SJCRH30 (cell line): ENCODE measurements at regions not wholly inside any gene's neighbourhood (a gene's known extent, or its start where the extent isn't known, plus 50 kb on each side); places are given as distances from the start of the nearest gene placed in this dataset.

Experiments used
- DNase-seq, 2 experiments: peaks; one replicate each; pipeline ENCODE4 v3.0.0-alpha.2; 2015 to 2020
- H3K27ac ChIP-seq: fragments of 250-450 bp; sonication (Bioruptor Pico); 2 replicates; pipeline ENCODE4 v1.5.1; 2020; ENCODE audit warnings: mild to moderate bottlenecking, moderate library complexity
- H3K27me3 ChIP-seq: fragments of 250-450 bp; sonication (Bioruptor Pico); 2 replicates; pipeline ENCODE4 v1.5.1; 2020; ENCODE audit warnings: mild to moderate bottlenecking, moderate library complexity
- H3K36me3 ChIP-seq: fragments of 250-450 bp; sonication (Bioruptor Pico); 2 replicates; pipeline ENCODE4 v1.5.1; 2020; ENCODE audit warnings: mild to moderate bottlenecking, moderate library complexity
- H3K4me1 ChIP-seq: fragments of 250-450 bp; sonication (Bioruptor Pico); 2 replicates; pipeline ENCODE4 v1.5.1; 2020; ENCODE audit warnings: mild to moderate bottlenecking, moderate library complexity
- H3K4me3 ChIP-seq: fragments of 250-450 bp; sonication (Bioruptor Pico); 2 replicates; pipeline ENCODE4 v1.5.1; 2020; ENCODE audit warnings: mild to moderate bottlenecking, moderate library complexity
- H3K9me3 ChIP-seq: fragments of 250-450 bp; sonication (Bioruptor Pico); replicated peaks from 2 replicates; pipeline ENCODE4 v1.5.1; 2020; ENCODE audit warnings: mild to moderate bottlenecking, moderate library complexity

DNA sequence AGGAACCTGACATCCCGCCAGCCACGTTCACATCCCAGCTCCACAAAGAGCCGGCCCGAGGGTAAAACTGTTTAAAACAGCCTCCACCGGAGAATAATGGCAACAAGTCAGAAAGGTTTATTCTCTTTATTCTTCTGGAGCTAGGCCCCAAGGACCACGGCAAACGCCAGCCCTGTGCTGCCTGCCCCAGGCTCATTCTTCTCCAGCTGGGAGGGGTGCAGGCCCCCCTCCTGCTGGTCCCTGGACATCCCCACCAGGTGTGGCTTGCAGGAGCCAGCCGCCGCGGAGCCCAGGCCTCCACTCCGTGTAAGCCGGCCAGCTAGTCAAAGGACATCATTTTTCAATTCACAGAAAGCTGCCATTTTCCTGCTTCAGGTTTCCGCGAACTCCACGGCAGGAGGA lies 65.8 kb upstream of the SALL3 start:
- Histone ChIP-seq H3K4me1 (no peaks in the 10 kb centered on the region), H3K27ac (no peak overlapping the region), H3K9me3 (no peaks in the 10 kb centered on the region), H3K27me3 (no peaks in the 10 kb centered on the region), H3K4me3 (no peak overlapping the region), H3K36me3 (no peaks in the 10 kb centered on the region)
- DNase-seq = no peak

DNA sequence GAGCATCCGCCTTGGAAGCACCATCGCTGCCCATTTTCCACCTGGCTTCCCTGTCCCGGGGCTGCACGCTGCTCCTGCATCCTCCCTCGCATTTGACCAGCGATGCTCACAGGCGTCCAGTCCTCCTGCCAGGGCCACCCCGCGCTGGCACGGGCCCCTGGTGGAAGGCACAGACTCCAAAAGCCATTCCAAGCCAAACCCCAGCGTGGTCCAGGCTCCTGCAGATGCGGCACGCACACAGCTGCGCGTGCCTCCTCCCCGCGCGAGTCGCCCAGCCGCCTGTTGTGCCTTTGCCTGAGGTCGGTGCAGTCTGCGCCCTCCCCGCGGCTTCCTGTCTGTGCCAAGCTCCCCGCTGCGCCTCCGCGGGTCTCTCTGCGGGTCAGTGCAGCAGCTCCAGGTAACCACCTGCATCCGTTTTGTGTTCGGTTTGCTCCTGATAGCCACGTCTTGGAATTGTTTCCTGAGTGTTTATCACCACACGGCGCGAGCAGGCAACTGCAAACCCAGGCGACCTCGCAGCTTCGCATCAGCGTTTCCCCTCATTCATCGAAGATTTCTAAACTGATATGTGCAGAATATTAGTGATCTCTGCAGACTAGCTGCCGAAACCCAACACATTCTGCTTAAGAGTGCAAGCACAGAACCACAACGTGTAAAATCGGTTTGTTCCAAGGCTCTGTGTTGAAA lies 65.2 kb upstream of the SALL3 start:
- H3K9me3 ChIP-seq = no peaks in the 10 kb centered on the region
- no peak for DNase-seq
- H3K27ac ChIP-seq = no peak overlapping the region
- H3K4me3 ChIP-seq = no peak overlapping the region
- no peaks in the 10 kb centered on the region for H3K4me1 ChIP-seq
- no peaks in the 10 kb centered on the region for H3K27me3 ChIP-seq
- no peaks in the 10 kb centered on the region for H3K36me3 ChIP-seq

DNA sequence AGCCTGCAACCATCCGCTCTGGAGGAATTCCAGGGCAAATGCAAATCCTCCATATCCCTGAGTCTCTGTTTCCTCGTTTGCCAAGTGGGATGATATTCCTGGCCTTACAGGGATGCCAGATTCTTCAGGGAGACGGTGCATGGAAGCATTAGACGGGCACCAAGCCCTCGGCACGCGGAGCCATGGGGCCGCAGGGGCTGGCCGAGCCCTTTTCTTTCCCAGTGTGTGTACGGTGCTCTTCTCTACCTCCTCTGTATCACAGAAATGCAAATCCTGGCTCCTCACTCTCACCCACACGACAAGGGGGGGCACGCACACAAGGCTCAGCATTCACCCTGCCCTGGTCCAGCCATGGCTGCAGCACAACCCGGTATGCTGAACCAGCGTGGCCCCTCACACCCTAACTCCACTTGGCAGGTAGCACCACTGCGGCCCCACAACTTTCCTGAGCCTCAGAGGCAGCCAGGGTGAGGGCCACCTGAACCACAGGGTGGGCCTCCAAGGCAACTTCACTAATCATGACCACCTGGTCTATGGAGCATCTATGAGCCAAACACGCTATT lies 64.1 kb upstream of the SALL3 start:
- Histone ChIP-seq H3K27me3 (no peaks in the 10 kb centered on the region), H3K9me3 (no peaks in the 10 kb centered on the region), H3K4me3 (no peak overlapping the region), H3K4me1 (no peaks in the 10 kb centered on the region), H3K27ac (no peak overlapping the region), H3K36me3 (no peaks in the 10 kb centered on the region)
- DNase-seq = no peak

DNA sequence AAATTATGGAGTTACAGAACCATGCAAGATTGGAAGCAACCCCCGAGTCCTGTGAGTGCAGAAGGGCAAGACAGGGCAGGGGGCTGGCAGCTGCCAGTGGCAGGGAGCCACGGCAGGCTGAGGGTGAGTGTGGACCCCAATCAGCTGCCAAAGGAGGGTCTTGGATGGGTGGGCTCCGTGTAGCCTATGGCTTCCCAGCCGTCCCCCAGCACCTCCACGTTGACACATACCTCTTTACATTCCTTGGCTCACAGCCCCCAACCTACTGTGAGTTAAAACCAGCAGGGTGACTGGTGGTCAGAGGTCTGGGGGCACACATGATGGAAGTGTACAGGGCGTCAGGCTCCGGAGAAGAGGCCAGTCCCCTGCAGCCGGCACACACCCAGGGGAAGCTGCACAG lies 60.9 kb upstream of the SALL3 start:
- Histone ChIP-seq H3K36me3 (no peaks in the 10 kb centered on the region), H3K9me3 (no peaks in the 10 kb centered on the region), H3K4me3 (no peak overlapping the region), H3K27ac (no peak overlapping the region), H3K4me1 (no peaks in the 10 kb centered on the region), H3K27me3 (no peaks in the 10 kb centered on the region)
- no peak for DNase-seq

DNA sequence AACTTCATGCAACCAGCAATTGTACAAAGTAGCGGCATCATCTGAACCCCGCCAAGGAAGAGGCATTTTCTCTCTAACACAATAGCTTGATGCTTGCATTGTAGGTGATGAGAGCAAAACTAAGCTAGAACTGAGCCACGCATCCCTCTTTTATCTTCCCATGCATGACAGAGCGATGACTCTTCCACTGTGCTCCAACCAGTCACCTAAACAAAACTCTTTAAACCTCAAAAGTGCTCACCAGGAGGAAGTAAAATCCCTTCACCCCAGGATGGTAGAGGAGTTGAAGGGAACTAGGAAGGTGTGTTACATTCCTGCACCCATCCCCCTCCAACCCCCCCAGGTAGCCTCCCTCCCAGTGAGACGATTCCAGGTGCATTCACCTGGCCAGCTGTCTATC lies 59.7 kb upstream of the SALL3 start:
- Histone ChIP-seq H3K9me3 (no peaks in the 10 kb centered on the region), H3K27me3 (no peaks in the 10 kb centered on the region), H3K36me3 (no peaks in the 10 kb centered on the region), H3K27ac (no peak overlapping the region), H3K4me3 (no peak overlapping the region), H3K4me1 (no peaks in the 10 kb centered on the region)
- DNase-seq = no peak

DNA sequence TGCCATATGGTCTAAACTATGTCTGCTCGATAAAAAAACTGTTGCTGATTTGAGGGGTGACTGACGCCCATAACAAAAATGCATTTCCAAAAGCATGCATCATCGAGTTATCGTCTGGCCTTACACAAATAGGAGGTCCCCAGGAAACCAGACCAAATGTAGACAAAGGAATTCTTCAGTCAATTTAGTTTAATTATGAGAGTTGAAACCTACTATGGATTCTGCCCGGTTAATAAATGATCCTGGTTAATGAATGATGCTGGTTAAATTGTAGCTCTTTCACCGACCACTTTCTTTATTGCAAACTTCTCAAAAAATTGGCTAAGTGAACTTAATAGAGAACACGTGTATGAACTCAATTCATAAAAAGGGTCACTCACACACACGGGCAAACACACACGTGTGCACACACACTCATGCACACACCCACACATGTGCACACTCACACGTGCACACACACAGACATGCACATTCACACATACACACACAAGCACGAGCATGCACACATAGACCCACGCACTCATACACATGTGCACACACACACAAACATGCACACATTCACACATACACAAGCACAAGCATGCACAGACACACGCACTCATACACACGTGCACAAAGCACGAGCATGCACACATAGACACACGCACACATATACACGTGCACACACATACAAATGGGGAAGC lies 59.0 kb upstream of the SALL3 start:
- no peaks in the 10 kb centered on the region for H3K9me3 ChIP-seq
- DNase-seq = no peak
- no peaks in the 10 kb centered on the region for H3K36me3 ChIP-seq
- no peaks in the 10 kb centered on the region for H3K27me3 ChIP-seq
- no peak overlapping the region for H3K27ac ChIP-seq
- no peaks in the 10 kb centered on the region for H3K4me1 ChIP-seq
- H3K4me3 ChIP-seq = no peak overlapping the region

DNA sequence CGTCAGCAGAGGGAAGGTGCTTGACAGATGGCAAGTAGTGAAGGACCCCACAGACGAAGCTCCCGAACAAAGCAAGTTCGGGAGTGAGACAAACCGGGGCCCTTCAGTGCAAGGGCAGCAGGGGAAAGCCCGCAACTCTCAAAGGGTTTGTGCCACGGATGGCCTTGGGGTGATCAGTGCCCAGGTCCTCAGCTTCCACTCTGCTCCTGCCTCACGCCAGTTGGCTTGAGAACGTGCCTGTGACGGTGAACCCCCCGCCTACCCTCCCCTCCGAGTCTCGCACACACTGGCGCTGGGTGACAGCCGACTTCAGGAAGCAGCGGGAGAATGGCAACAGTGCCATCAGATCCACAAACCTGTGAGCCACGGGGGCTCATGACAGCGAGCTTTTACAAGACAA lies 56.8 kb upstream of the SALL3 start:
- Histone ChIP-seq H3K36me3 (no peaks in the 10 kb centered on the region), H3K9me3 (no peaks in the 10 kb centered on the region), H3K27ac (no peak overlapping the region), H3K27me3 (no peaks in the 10 kb centered on the region), H3K4me1 (no peaks in the 10 kb centered on the region), H3K4me3 (no peak overlapping the region)
- DNase-seq = no peak

DNA sequence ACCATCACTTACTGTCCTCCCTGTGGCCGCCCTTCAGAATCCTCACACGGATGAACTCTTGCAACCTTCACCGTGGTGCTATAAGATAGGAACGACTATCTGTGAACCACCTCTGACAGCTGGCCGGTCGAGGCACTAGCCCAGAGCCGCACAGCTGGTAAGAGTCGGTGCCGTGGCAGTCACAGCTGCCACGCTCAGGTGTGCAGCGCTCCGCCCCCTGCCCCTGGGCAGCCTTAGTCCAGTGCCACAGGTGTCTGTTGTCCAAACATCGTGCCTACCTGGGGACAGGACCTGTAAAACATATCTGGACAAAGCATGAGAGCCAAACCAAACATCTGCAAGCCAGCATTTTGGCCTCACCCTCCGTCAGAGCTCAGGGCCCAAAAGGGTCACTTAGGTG lies 55.3 kb upstream of the SALL3 start:
- Histone ChIP-seq H3K27ac (no peak overlapping the region), H3K27me3 (no peaks in the 10 kb centered on the region), H3K9me3 (no peaks in the 10 kb centered on the region), H3K4me1 (no peaks in the 10 kb centered on the region), H3K36me3 (no peaks in the 10 kb centered on the region), H3K4me3 (no peak overlapping the region)
- DNase-seq = no peak

DNA sequence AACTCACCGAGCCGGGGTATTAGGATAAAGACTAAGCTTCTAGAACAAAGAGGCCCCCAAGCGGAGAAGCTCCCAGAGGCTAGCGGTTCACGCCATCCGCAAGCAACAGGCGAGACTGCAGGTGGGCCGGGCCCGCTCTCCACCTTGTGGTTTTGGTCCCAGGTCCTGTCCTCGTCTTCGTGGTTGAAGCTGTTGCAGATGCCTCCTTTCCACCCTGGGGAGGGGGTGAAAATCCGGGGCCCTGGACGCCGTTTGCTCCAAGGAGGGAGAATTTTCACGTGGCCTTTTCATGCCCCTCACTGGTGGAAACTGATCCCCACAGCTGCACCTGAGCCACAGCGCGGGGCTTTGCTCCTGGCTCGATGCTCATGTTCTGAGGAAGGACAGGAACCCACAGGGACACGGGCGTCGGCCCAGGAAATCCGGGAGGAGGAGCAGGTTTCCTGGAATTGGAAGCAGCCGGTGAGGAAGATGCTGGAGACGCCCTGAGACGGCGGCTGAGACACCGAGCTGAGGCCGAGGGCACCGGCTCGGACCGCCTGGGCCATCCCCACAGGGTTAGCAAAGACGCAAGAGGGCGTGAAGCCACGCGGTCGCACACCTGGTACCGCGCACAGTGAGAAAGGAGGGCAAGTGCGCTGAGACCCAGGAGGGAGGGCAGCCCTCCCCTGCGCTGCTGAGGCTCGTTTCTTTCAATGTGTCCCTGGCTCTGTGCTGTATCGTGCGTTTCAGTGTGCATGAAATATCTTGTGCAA lies 54.7 kb upstream of the SALL3 start:
- Histone ChIP-seq H3K36me3 (no peaks in the 10 kb centered on the region), H3K27me3 (no peaks in the 10 kb centered on the region), H3K4me1 (no peaks in the 10 kb centered on the region), H3K4me3 (no peak overlapping the region), H3K27ac (no peak overlapping the region), H3K9me3 (no peaks in the 10 kb centered on the region)
- DNase-seq = no peak

DNA sequence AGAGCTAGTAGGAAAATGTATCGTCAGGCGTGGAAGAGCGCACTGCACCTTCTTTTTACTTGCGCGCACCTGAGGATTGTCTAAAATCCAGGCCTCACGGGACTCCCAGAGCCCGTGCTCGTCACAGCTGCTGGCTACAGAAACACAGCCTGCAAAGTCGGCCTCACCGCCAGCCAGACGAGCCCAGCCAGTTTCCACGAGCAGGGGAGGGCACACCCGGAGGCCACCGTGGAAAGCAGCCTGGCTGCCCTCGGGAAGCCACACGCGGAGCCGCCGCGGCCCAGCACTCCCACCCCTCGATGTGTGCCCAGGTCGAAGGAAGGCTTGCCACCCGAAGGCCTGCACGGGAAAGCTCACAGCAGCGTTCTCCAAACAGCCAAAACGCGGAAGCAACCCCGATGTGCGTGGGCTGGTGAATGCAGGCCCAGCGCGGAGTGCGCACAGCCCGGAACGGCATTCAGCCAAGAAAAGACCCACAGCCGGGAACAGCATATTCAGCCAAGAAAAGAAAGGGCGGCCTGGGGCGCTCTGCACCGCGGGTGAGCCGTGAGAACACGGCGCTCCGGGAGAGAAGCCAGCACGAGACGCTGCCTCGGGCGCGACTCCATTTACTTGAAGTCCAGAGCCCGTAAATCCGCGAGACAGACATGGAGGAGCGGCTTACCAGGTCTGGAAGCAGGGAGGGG lies 53.9 kb upstream of the SALL3 start:
- Histone ChIP-seq H3K9me3 (no peaks in the 10 kb centered on the region), H3K4me3 (no peak overlapping the region), H3K4me1 (no peaks in the 10 kb centered on the region), H3K27ac (no peak overlapping the region), H3K36me3 (no peaks in the 10 kb centered on the region), H3K27me3 (no peaks in the 10 kb centered on the region)
- no peak for DNase-seq

DNA sequence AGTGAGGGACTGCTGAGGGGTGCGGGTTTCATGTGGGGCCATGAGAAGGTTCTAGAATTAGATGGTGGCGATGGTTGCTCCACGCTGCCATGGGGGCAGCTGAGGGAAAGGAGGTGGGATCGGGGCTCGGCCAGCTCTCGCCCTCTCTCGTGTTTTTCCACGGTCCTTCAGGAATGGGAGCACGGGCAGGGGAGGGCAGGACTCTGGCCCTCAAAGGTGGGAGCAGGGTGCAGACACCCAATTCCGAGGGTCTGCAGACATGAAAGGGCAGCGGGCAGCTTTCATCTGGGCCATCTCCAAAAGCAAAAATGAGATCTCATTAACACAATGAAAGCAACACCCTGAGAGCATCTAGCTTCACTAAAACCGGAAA lies 53.4 kb upstream of the SALL3 start:
- Histone ChIP-seq H3K9me3 (no peaks in the 10 kb centered on the region), H3K4me1 (no peaks in the 10 kb centered on the region), H3K27ac (no peak overlapping the region), H3K27me3 (no peaks in the 10 kb centered on the region), H3K36me3 (no peaks in the 10 kb centered on the region), H3K4me3 (no peak overlapping the region)
- no peak for DNase-seq

DNA sequence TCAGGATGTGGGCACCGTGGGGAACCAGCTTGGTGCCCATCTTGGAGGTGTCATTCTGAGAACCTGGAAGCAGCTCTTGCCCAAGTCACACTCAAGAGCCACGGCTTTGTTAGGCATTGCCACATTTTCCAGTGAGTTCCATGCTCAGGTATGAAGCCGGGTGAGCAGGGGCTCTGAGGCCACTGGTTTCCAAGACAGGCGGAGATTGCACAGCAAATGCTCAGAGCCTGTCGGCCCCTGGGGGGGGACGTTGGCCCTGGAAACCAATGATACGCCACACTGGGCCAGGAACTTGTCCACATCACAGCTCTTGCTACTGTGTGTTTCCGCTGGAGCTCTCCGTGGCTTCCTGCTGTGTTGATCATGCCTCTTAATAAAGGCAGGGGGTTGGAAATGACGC lies 52.5 kb upstream of the SALL3 start:
- Histone ChIP-seq H3K27ac (no peak overlapping the region), H3K4me3 (no peak overlapping the region), H3K27me3 (no peaks in the 10 kb centered on the region; the same call in 1 of the 2 replicates), H3K4me1 (no peaks in the 10 kb centered on the region), H3K9me3 (no peaks in the 10 kb centered on the region), H3K36me3 (no peaks in the 10 kb centered on the region)
- no peak for DNase-seq

DNA sequence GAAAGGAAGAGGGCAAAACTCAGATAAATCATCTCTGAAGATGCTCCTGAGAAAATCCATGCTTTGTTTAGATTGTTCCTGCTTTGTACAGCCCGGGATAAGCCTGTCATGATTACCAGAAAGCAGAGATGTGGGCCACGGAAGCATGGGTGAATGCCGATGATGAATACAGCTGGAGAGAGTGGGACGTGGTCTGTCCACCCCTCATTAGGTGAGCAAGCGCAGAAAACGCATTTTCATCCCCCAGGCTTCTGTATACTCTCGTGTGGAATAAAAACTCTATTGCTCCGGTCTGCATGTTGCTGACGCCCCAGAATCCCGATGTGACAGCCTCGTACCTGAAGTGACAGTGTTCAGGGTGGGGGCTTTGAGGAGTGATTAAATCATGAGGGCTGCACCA lies 52.0 kb upstream of the SALL3 start:
- no peaks in the 10 kb centered on the region for H3K36me3 ChIP-seq
- H3K9me3 ChIP-seq = no peaks in the 10 kb centered on the region
- DNase-seq = no peak
- H3K4me1 ChIP-seq = no peaks in the 10 kb centered on the region
- peaks cover 3% of the 10 kb centered on the region; the same call in 1 of the 2 replicates for H3K27me3 ChIP-seq
- no peak overlapping the region for H3K4me3 ChIP-seq
- no peak overlapping the region for H3K27ac ChIP-seq

DNA sequence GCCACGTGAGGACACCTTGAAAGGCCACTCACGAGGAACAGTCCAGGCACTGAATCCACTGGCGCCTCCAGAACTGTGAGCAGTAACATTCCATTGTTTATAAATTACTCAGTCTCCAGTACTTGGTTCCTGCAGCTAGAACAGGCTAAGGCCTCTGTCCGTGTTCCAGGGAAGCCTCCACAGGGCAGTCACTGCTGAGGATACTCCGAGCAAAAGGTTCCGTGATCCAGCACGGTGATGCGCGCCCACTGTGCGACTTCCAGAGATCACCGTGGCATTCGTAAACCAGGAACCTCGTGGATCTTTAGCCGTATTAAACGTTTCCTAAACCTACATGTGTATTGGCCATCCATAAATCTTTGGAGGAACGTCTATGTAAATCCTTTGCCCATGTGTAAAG lies 51.5 kb upstream of the SALL3 start:
- DNase-seq = no peak
- H3K9me3 ChIP-seq = no peaks in the 10 kb centered on the region

DNA sequence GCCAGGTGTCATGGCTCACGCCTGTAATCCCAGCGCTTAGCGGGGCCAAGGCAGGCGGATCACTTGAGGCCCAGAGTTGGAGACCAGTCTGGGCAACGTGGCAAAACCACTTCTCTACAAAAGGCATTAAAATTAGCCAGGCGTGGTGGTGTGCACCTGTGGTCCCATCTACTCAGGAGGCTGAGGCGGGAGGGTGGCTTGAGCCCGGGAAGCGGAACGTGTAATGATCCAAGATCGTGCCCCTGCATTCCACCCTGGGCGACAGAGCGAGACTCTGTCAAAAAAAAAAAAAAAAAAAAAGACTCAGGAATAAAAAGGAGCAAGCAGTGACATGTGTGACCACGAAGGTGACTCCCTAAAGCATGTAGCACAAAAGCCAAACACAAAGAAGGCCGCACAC lies 50.1 kb upstream of the SALL3 start:
- H3K27me3 ChIP-seq = peaks cover 3% of the 10 kb centered on the region; the same call in 1 of the 2 replicates
- no peak for DNase-seq
- no peaks in the 10 kb centered on the region for H3K36me3 ChIP-seq
- no peak overlapping the region for H3K27ac ChIP-seq
- H3K4me3 ChIP-seq = no peak overlapping the region
- H3K4me1 ChIP-seq = no peaks in the 10 kb centered on the region
- H3K9me3 ChIP-seq = no peaks in the 10 kb centered on the region

More for the DNA sequence above, 51.5 kb upstream of the SALL3 start:
- Histone ChIP-seq H3K4me1 (no peaks in the 10 kb centered on the region), H3K27ac (no peak overlapping the region), H3K27me3 (peaks cover 3% of the 10 kb centered on the region; the same call in 1 of the 2 replicates), H3K4me3 (no peak overlapping the region), H3K36me3 (no peaks in the 10 kb centered on the region)
